ENCODE measurements at regions not wholly inside any gene's neighbourhood (a gene's known extent, or its start where the extent isn't known, plus 50 kb on each side); places are given as distances from the start of the nearest gene placed in this dataset.

DNA sequence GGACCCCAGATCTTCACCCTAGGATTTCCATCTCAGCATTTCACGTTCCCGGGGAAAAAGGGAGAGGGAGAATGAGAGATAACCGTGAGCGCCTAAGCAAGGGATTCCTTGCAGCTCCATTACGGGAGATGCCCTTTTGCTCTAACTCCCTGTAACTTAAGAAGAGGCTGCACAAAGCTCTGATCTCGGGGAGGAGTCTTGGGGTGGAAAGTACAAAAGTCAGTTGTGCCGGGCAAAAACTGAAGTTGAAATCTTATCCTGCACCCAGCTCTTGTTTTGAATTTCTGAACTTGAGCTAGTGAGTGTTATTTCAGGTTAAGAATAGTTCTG is 256.4 kb upstream of the SOX21 start:
- no peak for DNase-seq

DNA sequence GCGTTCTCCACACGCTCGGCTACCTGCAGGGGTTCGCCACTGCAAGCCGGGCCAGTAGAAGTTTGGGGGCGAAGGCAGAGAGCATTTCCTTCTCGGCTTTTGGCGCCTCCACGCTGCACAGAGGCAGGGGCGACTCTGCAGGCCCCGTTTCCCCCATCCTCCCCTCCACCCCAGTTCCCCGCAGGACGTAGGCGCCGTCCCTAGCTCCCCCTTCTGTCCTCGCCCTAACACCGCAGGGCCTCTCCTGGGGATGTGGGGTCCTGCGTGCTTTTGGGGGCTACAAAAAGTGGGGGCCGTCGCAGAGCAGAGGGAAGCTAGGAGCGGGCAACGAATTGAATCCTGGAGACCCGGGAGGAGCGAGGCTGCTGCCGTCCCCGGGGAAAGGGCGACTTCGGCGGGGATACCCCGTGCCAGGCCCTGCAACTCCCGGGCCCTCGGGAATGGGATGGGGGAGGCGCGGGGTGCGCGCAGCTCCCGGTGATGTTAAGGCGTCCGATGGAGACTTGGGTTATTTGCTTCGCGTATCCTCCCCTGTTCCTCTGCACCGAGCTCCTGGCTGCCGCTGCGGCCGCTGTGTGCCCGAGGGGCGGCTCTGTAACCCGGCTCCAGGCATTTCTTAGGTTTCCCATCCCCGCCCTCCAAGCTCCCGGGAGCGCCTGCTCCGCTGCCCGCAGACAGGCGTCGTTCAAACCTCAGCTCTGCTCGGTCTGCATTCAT is 255.9 kb upstream of the SOX21 start:
- DNase-seq: no peak

DNA sequence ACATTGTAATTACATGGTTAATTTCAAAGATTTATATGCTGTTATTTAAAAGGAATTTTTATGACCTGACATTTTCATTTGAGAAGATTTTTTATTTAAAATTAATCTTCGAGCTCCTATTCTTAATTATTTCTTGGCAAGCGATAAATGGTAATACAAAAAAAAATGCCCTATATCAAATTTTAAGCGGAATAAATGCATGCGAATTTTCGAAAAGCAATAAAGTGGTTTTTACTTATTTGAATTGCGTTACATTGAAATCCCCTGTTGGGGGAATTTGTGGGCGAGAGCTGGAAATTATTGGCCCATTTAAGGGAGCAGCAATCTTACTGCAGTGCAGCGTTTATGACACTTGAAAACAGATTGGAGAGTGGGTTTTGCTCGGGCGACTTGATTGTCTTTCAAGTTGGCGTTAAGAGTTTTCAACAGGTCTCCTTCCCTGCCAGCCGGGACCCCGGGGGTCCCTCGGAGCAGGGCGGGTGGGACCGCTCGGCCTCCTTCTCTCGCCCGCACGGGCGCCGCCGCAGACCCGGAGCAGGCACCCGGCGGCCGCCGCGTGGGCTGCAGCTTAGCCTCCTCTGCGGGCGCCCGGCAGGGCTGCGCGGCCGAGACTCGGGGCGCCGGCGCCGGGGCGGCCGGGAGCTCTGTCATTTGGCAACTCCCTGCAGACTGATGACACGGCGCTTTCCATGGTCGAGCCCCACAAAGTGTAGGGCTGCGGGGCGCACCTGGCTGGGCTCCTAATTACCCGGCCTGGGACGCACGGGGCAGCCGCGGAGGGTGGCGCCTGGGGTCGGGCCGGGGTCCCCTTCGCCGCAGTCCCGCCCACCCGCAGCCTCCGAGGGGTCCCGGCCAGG is 255.1 kb upstream of the SOX21 start:
- peak; percentile 40 for DNase-seq

DNA sequence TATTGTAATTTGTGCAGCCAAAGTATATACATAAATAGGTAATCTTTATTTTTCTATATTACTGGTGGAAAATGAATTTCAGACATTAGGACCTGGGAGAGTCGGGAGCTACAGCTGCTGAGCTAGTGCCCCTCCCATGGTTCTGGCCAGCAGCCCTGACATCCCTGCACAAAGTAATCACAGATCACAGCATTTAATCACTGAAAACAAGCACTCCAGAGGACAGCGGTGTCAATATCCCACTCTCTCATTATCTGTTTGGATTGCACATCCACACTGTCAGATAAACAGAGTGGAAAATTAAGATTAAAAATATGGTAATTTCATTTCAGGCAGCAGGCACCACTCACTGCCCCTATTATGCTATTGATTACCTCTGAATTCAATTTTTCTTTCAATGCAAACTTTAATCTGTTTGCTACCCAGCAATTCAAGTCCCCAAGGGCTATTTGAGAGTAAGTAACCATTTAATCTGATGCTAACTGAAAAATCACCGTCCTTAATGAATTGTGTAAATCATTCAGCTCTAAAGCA is 254.1 kb upstream of the SOX21 start:
- DNase-seq: no peak

DNA sequence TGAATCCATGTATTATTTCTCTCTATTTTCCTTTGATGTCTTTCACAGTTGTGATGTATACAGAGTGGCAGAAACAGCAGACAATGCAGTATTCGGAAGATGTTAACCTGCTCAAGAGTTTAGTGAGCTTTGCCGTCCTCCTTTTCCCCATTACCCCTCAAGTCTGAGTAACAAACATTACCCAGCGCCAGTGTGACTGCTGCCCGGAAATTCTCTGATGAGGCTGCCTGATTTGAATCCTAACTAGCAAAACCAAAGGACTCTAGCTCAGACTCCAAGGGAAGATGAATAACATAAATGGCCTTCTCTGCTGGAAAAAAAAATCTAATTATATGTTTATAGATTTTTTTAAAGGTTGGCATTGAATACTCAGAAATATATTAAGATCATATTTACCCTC is 247.3 kb upstream of the SOX21 start:
- DNase-seq: no peak

DNA sequence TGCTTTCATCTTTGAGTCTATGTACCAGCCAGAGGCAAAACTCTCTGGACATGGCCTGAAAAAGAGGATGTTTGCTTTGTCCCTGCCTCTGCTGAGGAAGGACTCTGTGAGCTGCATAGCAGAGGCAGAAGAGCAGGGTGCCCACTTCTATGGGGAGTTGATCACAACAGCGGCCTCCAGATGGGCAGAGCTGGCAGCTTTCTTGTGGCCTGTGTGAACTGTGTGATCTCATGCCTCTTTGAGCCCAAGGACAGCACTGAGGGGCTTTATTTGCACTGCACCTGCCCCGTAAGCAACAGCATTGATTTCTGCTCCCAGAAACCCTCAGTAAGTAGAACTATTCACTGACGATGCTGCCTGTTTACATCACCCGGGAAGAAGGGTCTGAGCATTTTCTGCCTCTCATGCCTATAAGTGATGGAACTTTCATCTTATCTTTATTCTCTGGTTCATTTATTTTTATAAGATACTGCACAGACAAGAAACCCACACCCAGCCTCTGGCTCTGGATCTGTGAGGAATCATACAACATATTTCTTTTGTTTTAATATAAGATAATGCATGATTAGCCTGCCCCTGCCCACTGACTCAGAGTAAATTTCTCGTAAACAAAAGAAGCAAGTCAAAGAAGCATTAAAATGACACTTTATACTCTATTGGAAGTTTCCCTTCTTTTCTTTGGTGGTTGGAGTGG is 244.2 kb upstream of the SOX21 start:
- no peak for DNase-seq

DNA sequence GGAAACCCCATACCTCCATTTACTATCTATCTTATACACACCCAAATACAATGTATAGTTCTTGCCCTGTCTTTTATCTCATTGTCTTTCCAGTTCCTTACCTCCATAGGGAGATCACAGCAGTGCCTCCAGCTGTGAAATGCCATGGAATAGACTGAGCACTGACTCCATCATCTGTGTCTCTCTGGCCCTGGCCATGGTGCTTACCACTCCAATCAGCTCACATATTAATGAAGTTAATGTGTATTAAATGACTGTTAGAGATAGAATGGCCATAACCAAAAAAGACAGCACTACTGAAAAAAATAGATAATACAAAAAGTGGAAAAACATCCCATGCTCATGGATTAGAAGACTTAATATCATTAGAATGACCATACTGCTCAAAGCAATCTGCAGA is 240.4 kb upstream of the SOX21 start:
- no peak for DNase-seq

DNA sequence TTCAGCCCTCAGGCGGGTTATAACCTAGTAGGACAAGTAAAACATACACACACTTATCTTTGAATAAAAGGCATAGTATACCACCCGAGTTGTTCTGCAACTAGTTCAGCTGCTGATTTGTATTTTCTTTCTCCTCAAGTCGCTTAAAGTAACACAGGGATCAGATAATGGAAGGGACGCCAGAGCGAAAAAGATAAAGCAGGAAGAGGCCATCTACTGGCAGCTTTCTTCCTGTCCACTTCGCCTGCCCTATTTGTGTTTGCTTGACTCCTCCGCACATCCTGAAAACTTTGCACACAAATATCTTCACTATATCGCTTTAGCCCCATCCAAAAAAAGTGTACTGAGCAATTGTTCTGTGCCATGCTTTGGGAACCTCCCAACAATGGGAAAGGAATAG is 238.0 kb upstream of the SOX21 start:
- DNase-seq: peak; percentile 84

DNA sequence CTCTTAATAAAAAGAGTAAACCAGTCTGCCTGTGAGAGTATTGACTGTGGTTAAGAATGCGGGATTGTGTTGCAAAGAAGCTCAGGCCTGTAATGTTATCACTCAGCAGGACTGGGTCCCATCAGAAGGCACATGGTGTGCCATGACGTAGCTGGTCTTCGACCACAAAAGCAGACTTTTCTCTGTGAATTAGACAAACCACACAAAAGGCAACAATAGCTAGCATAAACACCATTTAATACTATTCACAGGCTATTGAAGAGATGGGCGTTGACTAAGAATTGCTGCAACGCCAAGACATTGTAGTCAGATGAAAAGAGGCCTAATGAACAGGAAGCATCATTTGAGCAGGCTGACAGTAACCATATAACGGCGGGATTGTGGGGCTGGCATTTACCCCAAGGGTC is 235.6 kb upstream of the SOX21 start:
- no peak for DNase-seq

DNA sequence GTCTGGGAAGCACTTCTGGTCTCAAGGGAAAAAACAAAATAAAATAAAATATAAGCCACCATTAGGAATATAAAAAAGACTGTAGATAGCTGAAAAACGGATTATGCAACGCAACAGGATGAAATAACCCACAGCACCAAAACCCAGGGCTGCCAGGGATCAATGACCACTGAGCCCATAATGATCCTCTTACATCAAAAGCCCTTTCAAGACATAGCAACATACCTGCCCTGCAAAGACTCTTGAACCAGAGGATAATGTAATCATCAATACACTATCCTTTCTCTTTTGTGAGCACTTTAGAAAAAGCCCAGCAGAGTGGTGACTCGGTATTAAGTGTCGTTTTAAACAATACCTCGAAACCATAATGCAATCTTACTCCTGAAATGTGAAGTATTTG is 235.0 kb upstream of the SOX21 start:
- no peak for DNase-seq

DNA sequence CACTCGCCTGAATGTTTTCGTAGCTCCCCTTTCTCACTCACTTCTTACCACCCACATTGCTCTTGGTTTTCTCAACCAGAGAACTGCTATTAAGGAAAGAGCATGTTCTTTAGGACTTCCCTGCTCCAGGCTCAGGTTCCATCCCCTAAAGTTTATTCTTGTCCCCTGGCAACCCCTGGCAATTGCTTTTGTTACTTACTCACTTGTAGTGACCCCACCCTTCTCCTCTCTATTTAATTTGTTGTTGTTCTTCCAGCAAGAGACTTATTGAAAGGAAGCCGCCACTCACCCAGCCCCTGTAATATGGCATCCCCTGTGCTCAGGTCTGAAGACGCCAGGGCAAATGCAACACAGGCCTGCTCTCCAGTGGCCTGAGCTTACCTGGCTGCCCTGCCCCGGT is 233.7 kb upstream of the SOX21 start:
- no peak for DNase-seq

DNA sequence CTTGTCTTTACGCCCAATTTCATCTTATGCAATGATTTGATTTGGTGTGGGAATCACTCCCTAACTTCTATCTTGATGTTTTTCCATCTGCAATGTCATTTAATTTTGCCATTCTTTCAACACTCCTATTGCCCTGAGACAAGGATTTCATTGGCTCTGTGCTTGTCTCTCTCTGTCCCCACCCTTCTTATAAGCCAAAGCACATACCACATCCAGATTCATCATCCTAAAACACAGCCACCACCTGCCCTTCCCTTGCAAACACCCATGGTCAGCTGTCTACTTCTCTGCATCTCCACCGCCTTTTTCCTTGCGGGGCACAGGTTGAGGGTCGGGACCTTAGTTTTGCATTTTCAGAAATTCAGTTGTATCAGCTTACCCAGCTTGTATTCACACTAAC is 225.8 kb upstream of the SOX21 start:
- DNase-seq: no peak

DNA sequence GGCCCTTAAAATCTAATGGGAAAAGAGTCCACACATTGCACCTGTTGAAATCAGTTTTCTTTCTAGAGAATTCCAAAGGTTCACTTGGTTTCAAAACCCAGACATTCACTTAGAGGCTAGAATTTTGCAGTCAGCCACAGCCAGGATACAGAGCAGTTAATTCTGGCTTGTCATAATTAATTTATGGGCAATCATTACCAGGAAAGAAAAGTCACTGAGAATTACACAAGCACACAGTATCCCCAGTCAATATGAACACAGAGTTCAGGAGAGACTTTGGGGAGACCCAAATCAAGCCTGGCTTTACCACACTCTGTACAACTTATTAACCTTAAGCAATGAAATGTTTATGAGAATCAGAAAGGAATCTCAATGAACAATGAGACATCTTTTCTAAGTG is 224.3 kb upstream of the SOX21 start:
- DNase-seq: no peak

DNA sequence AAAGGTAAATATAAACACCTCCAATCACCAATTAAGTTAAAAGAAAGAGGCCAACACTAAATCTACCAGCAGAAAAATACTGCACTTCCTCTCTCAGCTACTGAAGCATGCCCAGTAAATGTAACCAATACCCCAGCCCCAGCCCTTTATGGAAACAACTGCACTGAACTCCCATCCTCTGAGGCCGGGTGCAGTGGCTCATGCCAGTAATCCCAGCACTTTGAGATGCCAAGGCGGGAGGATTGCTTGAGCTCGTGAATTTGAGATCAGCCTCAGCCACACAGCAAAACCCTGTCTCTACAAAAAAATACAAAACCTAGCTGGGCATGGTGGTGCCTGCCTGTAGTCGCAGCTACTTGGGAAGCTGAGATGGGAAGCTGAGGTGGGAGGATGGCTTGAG is 221.6 kb upstream of the SOX21 start:
- DNase-seq: no peak

DNA sequence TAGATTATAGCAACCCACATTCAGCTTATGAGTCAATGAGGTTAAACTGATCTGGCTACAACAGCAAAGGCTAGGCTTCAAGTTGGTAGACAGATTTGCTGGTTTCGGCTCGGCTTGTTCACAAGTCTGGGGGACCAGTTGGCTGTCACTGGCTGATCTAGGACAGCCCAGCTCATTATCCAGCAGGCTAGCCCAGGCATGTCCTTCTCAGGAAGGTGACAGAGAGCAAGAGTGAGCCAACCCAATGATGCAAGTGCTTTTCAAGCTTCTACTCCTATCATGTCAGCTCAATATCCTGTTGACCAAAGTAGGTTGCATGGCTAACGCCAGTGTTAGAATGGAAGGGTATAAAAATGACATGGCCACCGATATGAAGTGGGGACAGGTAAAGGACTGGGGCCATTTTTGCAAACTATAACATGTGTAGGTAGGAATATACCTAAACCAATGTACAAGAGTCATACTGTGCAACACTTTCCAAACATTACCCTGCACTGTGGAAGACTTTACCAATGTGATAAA is 220.9 kb upstream of the SOX21 start:
- no peak for DNase-seq

DNA sequence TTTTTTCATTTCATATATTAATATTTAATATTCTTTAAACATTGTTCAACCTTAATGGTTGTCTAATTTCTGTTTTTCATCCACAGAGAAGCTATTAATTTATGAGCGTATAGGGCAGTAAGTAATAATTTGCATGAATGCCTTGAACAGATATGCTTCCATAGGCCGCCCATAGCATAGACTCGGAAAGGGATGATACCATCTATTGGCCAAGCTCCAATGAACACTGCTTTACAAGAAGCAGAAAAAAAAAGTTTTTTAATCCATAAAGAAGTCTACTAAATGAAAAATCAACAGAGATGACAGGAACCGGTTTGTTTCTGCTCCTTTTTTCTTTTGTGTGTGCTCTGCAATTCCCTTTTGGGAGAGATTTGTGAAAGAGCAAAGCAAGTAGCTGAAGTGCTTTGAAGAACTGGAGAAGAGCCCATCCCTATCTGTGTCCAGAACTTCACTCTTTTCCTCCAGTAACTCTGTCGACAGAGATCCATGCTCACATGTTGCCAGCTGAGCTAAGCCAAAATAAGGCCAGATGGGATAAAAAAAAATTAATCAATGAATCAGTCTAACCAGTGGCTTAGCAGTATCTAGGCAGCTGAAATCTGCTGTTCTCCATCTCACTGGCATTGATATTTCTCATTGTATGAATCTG is 215.9 kb upstream of the SOX21 start:
- no peak for DNase-seq

DNA sequence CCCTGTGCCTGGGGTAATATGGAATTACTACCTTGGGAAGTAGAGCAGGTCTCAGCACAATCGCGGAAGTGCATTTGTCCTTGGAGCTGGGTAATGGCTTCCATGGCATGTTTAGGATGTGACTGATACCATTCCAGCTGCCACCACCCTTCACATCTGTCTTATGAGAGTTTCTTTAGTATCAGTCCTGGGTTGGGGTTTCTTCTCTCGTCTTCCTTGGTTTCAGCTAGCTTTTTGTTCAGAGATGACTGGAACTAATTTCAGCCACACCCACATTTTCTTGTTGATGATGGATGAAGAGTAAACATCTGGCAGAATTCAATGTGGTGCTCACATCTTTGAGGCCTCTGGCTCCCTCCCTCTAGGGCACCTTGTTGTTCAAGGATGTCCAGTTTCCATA is 212.9 kb upstream of the SOX21 start:
- DNase-seq: no peak

DNA sequence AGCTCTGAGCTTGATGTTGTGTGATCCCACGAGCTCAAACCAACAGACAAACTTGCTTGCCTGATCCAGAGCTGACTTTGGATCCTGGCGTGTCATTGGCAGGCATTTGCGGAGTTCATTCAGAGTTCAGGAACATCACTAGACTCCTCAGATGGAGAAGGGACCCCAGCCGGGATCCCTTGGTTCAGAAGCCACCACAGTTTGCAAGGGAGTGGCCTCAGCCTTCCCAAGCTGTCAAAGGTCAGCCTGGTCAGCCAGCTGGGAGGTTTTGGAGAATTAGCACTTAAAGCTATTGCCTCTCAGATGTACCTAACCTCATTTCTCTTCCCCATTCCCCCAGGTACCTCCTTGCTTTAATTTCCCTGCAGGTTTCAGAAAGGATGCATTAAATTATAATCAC is 208.8 kb upstream of the SOX21 start:
- no peak for DNase-seq

DNA sequence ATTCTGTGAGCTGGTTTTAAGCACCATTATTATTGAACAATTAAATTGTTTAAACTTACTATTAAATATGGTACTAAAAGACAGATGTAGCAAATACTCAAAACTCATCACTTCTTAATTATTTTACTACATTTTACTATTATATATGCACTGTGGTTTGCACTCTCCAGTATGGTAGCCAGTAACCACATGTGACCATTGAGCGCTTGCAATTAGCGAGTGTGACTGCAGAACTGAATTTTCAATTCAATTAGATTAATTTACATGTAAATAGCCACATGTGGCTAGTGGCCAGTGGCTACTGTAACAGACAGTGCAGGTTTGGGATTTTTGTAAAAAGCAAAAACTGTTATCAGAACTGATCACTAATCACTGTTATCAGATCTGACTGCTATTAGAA is 208.2 kb upstream of the SOX21 start:
- no peak for DNase-seq

DNA sequence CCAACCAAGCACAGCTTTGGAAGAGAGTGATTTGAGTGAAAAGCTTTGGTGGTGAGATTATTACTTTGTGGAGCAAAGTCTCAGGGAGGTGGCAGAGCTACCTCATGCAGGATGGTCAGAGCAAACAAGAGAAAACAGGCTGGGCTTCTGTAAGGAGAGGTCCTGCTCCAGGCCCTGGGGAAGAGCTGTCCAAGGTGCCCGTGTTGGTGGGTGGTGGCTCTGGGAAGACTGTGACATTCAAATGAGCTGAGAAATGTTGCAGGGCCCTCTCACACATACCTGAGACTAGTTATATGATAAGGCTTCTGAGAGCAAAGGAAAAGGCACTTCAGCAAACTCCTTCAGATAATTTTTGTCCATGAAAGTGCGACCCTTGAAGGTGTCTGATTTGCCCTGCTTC is 205.5 kb upstream of the SOX21 start:
- no peak for DNase-seq

DNA sequence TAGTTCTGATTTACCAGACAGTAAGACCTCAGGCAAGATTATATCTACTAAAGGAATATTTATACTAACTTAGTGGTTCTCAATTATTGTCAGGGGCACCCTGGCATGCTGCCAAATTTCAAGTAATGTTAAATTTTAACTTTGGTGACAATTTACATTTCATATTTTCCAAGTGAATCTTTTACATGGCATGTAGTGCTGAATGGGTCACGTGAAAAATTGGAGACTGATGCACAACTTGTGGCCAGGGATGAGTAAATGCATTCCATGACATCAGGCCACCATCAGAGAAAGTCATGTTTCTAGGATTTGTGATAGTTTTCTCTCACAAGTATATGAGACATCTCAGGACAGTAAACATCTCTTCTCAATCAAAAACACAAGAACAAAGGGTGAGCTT is 202.6 kb upstream of the SOX21 start:
- DNase-seq: no peak

DNA sequence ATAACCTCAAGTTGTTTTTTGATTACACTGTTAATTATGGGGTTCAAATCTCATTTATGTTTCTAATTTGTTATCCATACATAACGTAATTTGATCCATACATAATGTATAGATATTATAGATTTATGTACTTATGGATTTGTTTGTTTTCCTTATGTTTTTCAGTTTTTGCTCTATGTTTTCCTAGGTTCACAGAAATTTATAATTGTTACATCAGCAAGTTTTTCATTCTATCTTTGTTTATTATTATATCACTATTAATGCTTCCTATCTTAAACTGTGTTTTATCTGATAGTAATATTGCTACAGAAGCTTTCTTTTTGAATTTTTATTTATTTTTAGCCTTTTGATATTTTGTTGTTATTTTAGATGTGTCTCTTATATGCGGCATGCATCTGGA is 194.3 kb upstream of the SOX21 start:
- DNase-seq: no peak

DNA sequence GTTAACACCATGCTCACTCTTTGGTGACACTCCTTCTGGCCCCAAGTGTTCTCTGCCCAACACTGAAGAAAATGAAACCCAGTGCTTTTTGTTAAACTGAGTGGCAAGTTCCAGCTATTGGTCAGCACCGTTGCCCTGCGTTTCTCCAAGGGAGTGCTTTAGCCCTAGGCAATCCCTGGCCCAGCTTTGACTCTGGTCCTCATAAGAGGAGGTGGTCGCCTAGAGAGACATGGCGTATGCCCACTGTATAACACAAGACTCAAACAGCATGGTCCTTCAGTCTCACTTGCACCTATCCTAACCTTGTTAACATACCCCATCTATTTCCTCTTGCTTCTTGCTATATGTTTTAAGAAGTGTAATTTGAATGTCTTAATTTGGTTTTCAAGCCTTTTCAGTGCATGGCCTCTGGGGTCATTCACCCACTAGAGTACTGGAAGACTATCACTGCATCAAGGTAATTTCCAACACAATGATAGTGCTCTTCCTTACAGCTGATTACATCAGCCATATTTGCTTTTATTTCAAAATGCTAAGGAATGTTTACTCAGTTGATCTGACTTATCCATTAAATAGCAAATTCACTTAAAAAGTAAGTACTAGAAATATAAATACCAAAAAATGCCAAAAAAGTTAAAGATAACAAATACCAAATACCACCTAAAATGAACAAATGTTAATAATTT is 190.5 kb upstream of the SOX21 start:
- peak; percentile 38 for DNase-seq
